ENCODE measurements at regions not wholly inside any gene's neighbourhood (a gene's known extent, or its start where the extent isn't known, plus 50 kb on each side); places are given as distances from the start of the nearest gene placed in this dataset.

DNA sequence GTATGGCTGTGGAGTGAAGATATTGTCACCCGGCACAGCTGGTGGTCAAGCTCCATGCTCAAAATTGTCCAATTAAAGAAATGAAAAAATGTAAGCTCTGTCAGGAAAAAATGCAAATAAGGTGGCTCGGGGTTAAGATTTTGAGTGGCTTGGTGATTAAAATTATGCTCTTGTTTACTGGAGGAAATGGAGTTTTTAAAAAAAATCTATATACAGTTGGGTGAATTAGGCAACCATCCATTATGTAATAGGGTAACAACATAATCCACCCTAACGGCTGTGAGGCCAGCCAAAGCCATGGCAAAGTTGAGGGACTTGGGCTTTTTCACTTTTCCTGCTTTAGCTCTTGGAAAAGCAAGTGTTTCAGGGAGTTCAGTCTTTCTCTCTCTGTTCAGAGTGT is 260.8 kb upstream of the HABP2 start:
- no peak for FAIRE-seq
- no peak for TF ChIP-seq CTCF (IDR thresholded peaks at IDR 0.05)
- no peak for ATAC-seq
- Histone ChIP-seq H3K9me3 (no peaks in the 10 kb centered on the region), H3K36me3 (no peaks in the 10 kb centered on the region), H3K27ac (no peak overlapping the region), H3K27me3 (no peaks in the 10 kb centered on the region), H3K4me1 (no peaks in the 10 kb centered on the region), H3K4me3 (no peak overlapping the region)
- no peak for DNase-seq
- WGBS, 2 donors: 77 to 82% methylated on average over 3 of the region's 3 CpGs
- intact Hi-C loops (cut with DNase I): no loop called here

- no peak for ATAC-seq
- Histone ChIP-seq H3K9me3 (no peaks in the 10 kb centered on the region), H3K27ac (no peak overlapping the region), H3K27me3 (no peaks in the 10 kb centered on the region), H3K36me3 (no peaks in the 10 kb centered on the region), H3K4me1 (no peaks in the 10 kb centered on the region), H3K4me3 (no peak overlapping the region)
- FAIRE-seq: no peak
- TF ChIP-seq CTCF (IDR thresholded peaks at IDR 0.05): no peak
- no peak for DNase-seq
- 87 to 91% methylated on average over 5 of the region's 5 CpGs for WGBS, 2 donors
- intact Hi-C loops (cut with DNase I): no loop called here
Observed at GRCh38 chr10:113292743-113293142, 260.1 kb upstream of the HABP2 start.

DNA sequence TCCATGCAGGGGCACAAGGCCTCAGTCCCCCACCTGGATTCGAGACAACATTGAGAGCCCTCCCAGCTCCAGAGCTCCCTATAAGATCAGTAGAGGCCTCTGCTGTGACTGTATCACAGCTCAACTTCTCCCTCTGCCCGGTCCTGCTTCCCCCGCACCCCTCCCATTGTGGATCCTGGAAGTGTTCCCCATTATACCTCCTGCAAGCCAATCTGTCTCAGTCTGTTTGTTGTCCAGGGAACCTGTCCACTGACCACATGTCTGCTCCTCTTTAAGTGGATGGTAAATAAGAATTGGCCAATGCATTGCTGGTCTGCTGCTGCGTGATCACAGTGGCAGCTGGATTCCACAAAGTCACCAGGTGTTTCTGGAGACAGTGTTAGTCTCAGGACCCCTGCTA is 259.7 kb upstream of the HABP2 start:
- H3K9me3 ChIP-seq: no peaks in the 10 kb centered on the region
- intact Hi-C loops (cut with DNase I): no loop called here
- 73 to 80% methylated on average over 4 of the region's 4 CpGs for WGBS, 2 donors
- H3K27me3 ChIP-seq: no peaks in the 10 kb centered on the region
- ATAC-seq (peak in 2 of 4 donors; percentile 32 to 59), DNase-seq (peak in 1 of 6 donors; percentile 4), FAIRE-seq (no peak)
- TF ChIP-seq CTCF (IDR thresholded peaks at IDR 0.05): no peak
- H3K36me3 ChIP-seq: no peaks in the 10 kb centered on the region
- no peaks in the 10 kb centered on the region for H3K4me1 ChIP-seq
- H3K27ac ChIP-seq: no peak overlapping the region
- no peak overlapping the region for H3K4me3 ChIP-seq

- ATAC-seq: peak in 3 of 4 donors; percentile 25 to 82 (median 74)
- no peak for FAIRE-seq
- no peaks in the 10 kb centered on the region for H3K27me3 ChIP-seq
- DNase-seq: peak in 3 of 6 donors; percentile 38 to 52 (median 45)
- no peaks in the 10 kb centered on the region for H3K4me1 ChIP-seq
- no peaks in the 10 kb centered on the region for H3K36me3 ChIP-seq
- H3K9me3 ChIP-seq: no peaks in the 10 kb centered on the region
- no peak for TF ChIP-seq CTCF (IDR thresholded peaks at IDR 0.05)
- peak overlapping the region in 1 of 4 donors; percentile 4 for H3K27ac ChIP-seq
- intact Hi-C loops (cut with DNase I): no loop called here
- H3K4me3 ChIP-seq: no peak overlapping the region
- WGBS, 2 donors: 51 to 54% methylated on average over 3 of the region's 3 CpGs
Observed at GRCh38 chr10:113294868-113295267, 258.0 kb upstream of the HABP2 start.

- Histone ChIP-seq H3K9me3 (no peaks in the 10 kb centered on the region), H3K4me3 (no peak overlapping the region), H3K36me3 (no peaks in the 10 kb centered on the region), H3K4me1 (no peaks in the 10 kb centered on the region), H3K27ac (no peak overlapping the region), H3K27me3 (no peaks in the 10 kb centered on the region)
- intact Hi-C loops (cut with DNase I): no loop called here
- ATAC-seq (no peak), DNase-seq (no peak), FAIRE-seq (no peak)
- no peak for TF ChIP-seq CTCF (IDR thresholded peaks at IDR 0.05)
- WGBS, 2 donors: 69 to 73% methylated on average over 5 of the region's 5 CpGs
Observed at GRCh38 chr10:113297226-113297625, 255.6 kb upstream of the HABP2 start.

Data from pancreas (tissue), 10 donors.